Suprapubic skin (tissue), 4 donors: ENCODE measurements at regions not wholly inside any gene's neighbourhood (a gene's known extent, or its start where the extent isn't known, plus 50 kb on each side); places are given as distances from the start of the nearest gene placed in this dataset.

ENCODE experiments used
- EP300 ChIP-seq: sonication (generic); formaldehyde crosslinking; IDR thresholded peaks from one replicate; pipeline ENCODE4 v1.6.1; 2017; ENCODE audit warnings: antibody characterized with exemption
- POLR2A ChIP-seq, 2 donors: fragments of 450-650 bp; IDR thresholded peaks; one replicate each; pipeline ENCODE4 v1.6.1; 2017; ENCODE audit warnings: antibody characterized with exemption in 2 of 2, mild to moderate bottlenecking in 2 of 2, moderate library complexity in 2 of 2
- POLR2AphosphoS5 ChIP-seq, 3 donors: sonication (generic); formaldehyde crosslinking; IDR thresholded peaks; one replicate each; pipeline ENCODE4 v1.6.1; 2017; ENCODE audit warnings: antibody characterized with exemption in 3 of 3
- TF ChIP-seq, protein P1 (sequence below), 2 donors: fragments of 200-600 bp in 1 of 2; fragments of 450-650 bp in 1 of 2; sonication (generic) in 1 of 2; IDR thresholded peaks; one replicate each; pipeline ENCODE4 v1.5.1; 2016 to 2019; ENCODE audit warnings: antibody characterized with exemption in 2 of 2, mild to moderate bottlenecking in 1 of 2, moderate library complexity in 1 of 2

DNA sequence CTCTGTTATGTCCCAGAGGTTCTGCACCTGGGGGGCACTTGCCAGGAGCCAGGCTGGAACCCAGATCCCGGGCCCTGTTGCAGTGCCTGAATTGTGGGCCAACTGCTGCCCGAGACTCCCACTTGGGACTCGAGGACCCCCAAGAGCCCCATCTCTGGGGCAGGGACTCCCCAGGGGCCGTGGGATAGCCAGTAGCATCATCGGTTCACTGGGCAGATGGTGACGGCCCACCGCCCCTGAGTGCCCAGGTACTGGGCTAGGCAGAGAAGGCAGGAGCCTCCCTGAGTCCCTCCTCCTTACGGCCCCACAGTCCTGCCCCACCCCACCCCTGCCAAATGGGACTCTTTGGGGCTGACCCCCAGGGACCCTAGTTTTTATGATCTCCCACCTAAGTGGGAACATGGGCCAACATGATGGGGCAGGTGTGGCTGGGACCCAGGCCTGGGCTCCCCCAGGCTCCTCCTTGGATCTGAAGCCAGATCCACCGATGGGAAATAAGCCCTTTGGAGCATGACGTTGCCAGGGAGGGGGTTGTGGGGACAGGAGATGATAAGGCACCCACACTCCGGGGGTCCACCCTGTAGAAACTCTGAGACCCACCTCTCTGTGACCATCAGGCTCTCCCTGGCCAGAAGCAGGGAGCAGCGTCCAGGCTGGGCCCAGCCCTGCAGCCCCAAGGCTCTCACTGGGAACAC is 94.5 kb upstream of the FGF3 start:
- TF ChIP-seq, protein P1, sequence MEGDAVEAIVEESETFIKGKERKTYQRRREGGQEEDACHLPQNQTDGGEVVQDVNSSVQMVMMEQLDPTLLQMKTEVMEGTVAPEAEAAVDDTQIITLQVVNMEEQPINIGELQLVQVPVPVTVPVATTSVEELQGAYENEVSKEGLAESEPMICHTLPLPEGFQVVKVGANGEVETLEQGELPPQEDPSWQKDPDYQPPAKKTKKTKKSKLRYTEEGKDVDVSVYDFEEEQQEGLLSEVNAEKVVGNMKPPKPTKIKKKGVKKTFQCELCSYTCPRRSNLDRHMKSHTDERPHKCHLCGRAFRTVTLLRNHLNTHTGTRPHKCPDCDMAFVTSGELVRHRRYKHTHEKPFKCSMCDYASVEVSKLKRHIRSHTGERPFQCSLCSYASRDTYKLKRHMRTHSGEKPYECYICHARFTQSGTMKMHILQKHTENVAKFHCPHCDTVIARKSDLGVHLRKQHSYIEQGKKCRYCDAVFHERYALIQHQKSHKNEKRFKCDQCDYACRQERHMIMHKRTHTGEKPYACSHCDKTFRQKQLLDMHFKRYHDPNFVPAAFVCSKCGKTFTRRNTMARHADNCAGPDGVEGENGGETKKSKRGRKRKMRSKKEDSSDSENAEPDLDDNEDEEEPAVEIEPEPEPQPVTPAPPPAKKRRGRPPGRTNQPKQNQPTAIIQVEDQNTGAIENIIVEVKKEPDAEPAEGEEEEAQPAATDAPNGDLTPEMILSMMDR (IDR thresholded peaks at IDR 0.05) = no peak
- TF ChIP-seq POLR2A (IDR thresholded peaks at IDR 0.05) = no peak
- TF ChIP-seq EP300 = no peak
- no peak for TF ChIP-seq POLR2AphosphoS5 (IDR thresholded peaks at IDR 0.05)
